Activated CD4-positive, alpha-beta T cell treated with anti-CD3 and anti-CD28 coated beads for 36 hours (primary cell): ENCODE measurements at regions not wholly inside any gene's neighbourhood (a gene's known extent, or its start where the extent isn't known, plus 50 kb on each side); places are given as distances from the start of the nearest gene placed in this dataset.
"Not testable (repeated sequence)": the region's sequence is repeated elsewhere in the genome, so short reads cannot be mapped to it uniquely, and the experiment has no call there.

Source experiments
- ATAC-seq: fragments of 200-7000 bp; cut with Tn5 transposase; one replicate; pipeline ENCODE4 v1.10.0; 2021; ENCODE audit warnings: mild to moderate bottlenecking, moderate library complexity
- CTCF ChIA-PET: fragments of 350-600 bp; sonication (Branson Sonifier 250); formaldehyde crosslinking; loops from one replicate; lab custom pipeline; 2021; ENCODE audit warnings: antibody characterized with exemption; lab: Charles Lee
- POLR2A ChIA-PET: fragments of 350-600 bp; sonication (Branson Sonifier 250); formaldehyde crosslinking; loops from one replicate; lab custom pipeline; 2021; ENCODE audit warnings: antibody characterized with exemption, inconsistent platforms; lab: Charles Lee
- DNase-seq: peaks from one replicate; pipeline ENCODE4 v3.0.0-alpha.2; 2020
- H3K27ac Mint-ChIP-seq: one replicate; pipeline ENCODE4 v1.8.0; 2021; ENCODE audit warnings: mixed read lengths
- H3K27me3 Mint-ChIP-seq: one replicate; pipeline ENCODE4 v1.8.0; 2021; ENCODE audit warnings: mixed read lengths
- H3K36me3 Mint-ChIP-seq: one replicate; pipeline ENCODE4 v1.8.0; 2021; ENCODE audit warnings: low read depth, mixed read lengths
- H3K4me1 Mint-ChIP-seq: one replicate; pipeline ENCODE4 v1.8.0; 2021; ENCODE audit warnings: mixed read lengths
- H3K4me3 Mint-ChIP-seq: one replicate; pipeline ENCODE4 v1.8.0; 2021; ENCODE audit warnings: mild to moderate bottlenecking, moderate library complexity, mixed read lengths
- H3K9me3 Mint-ChIP-seq: one replicate; pipeline ENCODE4 v1.8.0; 2021; ENCODE audit warnings: low read depth, mixed read lengths
- intact Hi-C, 2 experiments: fragments of 100-400 bp; cut with DNase I in 1 of 2; cut with micrococcal nuclease in 1 of 2; formaldehyde crosslinking; loops; one replicate each; pipeline versions ENCODE4 v1.14.2 to v1.15.1; 2022 to 2024; cut with DNase I, micrococcal nuclease

- Mint-ChIP-seq H3K27ac (no peak overlapping the region), H3K36me3 (no peaks in the 10 kb centered on the region), H3K4me1 (peaks cover 10% of the 10 kb centered on the region), H3K9me3 (peaks cover 6% of the 10 kb centered on the region), H3K4me3 (no peak overlapping the region), H3K27me3 (peaks cover 14% of the 10 kb centered on the region)
- DNase-seq: no peak
- intact Hi-C loops: no loop called here
- ChIA-PET POLR2A (no interaction called here), CTCF (no interaction called here)
- no peak for ATAC-seq
Observed at GRCh38 chr10:29776246-29776645, 141.5 kb upstream of the SVIL start.

- H3K4me1 Mint-ChIP-seq: peaks cover 10% of the 10 kb centered on the region
Observed at GRCh38 chr10:29774475-29774874, 139.7 kb upstream of the SVIL start.

GRCh38 chr10:29773675-29774091 is 138.9 kb upstream of the SVIL start:
- CTCF ChIA-PET: interaction anchor here (0.6 kb wide), 1 partner anchor 587 kb away, joined by 3 read pairs; no protein-coding TSS in a partner anchor
- POLR2A ChIA-PET: no interaction called here

More at GRCh38 chr10:29774475-29774874, 139.7 kb upstream of the SVIL start:
- Mint-ChIP-seq H3K27ac (no peak overlapping the region), H3K9me3 (peaks cover 6% of the 10 kb centered on the region), H3K4me3 (no peak overlapping the region), H3K36me3 (no peaks in the 10 kb centered on the region), H3K27me3 (peaks cover 15% of the 10 kb centered on the region)
- ATAC-seq (no peak), DNase-seq (no peak)
- CTCF ChIA-PET: no interaction called here
- intact Hi-C loops: no loop called here
- POLR2A ChIA-PET: no interaction called here

DNA sequence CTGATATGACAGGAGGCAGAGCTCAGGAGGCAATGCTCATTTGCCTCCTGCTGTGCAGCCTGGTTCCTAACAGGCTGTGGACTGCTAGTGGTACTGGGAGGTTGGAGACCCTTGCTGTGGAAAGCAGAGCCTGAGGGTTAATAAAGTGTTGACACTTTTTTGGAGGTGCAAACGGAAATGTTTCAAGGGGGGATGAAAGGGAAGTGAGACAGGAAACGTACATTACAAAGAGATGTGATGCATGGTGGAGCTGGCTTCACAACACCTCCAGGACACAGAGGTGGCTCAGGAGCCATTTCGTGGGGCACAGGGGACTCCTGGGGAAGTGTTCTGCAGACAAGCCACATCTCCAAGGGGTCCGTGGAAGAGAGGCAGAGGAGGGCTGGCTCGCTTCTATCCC is 137.6 kb upstream of the SVIL start:
- H3K9me3 Mint-ChIP-seq: peaks cover 6% of the 10 kb centered on the region
- ATAC-seq: no peak
- no peak overlapping the region for H3K27ac Mint-ChIP-seq
- DNase-seq: no peak
- H3K27me3 Mint-ChIP-seq: peaks cover 12% of the 10 kb centered on the region
- intact Hi-C loops: no loop called here
- ChIA-PET POLR2A (no interaction called here), CTCF (interaction anchor here (0.5 kb wide), 1 partner anchor 455 kb away, joined by 4 read pairs; no protein-coding TSS in a partner anchor)
- H3K4me1 Mint-ChIP-seq: peaks cover 10% of the 10 kb centered on the region
- H3K4me3 Mint-ChIP-seq: no peak overlapping the region
- no peaks in the 10 kb centered on the region for H3K36me3 Mint-ChIP-seq

More at GRCh38 chr10:29773675-29774091, 138.9 kb upstream of the SVIL start:
- ATAC-seq (no peak), DNase-seq (no peak)
- intact Hi-C loops: no loop called here
- Mint-ChIP-seq H3K36me3 (no peaks in the 10 kb centered on the region), H3K9me3 (peaks cover 6% of the 10 kb centered on the region), H3K4me1 (peaks cover 10% of the 10 kb centered on the region), H3K4me3 (no peak overlapping the region), H3K27ac (no peak overlapping the region), H3K27me3 (peaks cover 12% of the 10 kb centered on the region)

GRCh38 chr10:29771376-29771775 is 136.6 kb upstream of the SVIL start:
- DNase-seq (no peak), ATAC-seq (no peak)
- Mint-ChIP-seq H3K36me3 (no peaks in the 10 kb centered on the region), H3K4me1 (peaks cover 10% of the 10 kb centered on the region), H3K9me3 (peaks cover 6% of the 10 kb centered on the region), H3K27me3 (peaks cover 15% of the 10 kb centered on the region), H3K4me3 (no peak overlapping the region), H3K27ac (no peak overlapping the region)
- CTCF ChIA-PET: interaction anchor here (0.7 kb wide), 1 partner anchor 154 kb away, joined by 3 read pairs; no protein-coding TSS in a partner anchor
- intact Hi-C loops: no loop called here
- POLR2A ChIA-PET: interaction anchor here (0.7 kb wide), 1 partner anchor 42 kb away, joined by 3 read pairs; no protein-coding TSS in a partner anchor

GRCh38 chr10:29769277-29769676 is 134.5 kb upstream of the SVIL start:
- H3K27ac Mint-ChIP-seq, H3K4me3 Mint-ChIP-seq, intact Hi-C loops, H3K9me3 Mint-ChIP-seq, CTCF ChIA-PET, DNase-seq, POLR2A ChIA-PET, H3K36me3 Mint-ChIP-seq, ATAC-seq: not testable (repeated sequence)
- Mint-ChIP-seq H3K27me3 (peaks cover 12% of the 10 kb centered on the region), H3K4me1 (peaks cover 10% of the 10 kb centered on the region)

GRCh38 chr10:29767968-29768367 is 133.2 kb upstream of the SVIL start:
- H3K27ac Mint-ChIP-seq: no peak overlapping the region
- ChIA-PET CTCF (no interaction called here), POLR2A (no interaction called here)
- ATAC-seq: no peak
- H3K27me3 Mint-ChIP-seq: peaks cover 12% of the 10 kb centered on the region
- intact Hi-C loops: no loop called here
- no peak overlapping the region for H3K4me3 Mint-ChIP-seq
- peaks cover 9% of the 10 kb centered on the region for H3K4me1 Mint-ChIP-seq
- H3K36me3 Mint-ChIP-seq: no peaks in the 10 kb centered on the region
- DNase-seq: no peak
- peaks cover 2% of the 10 kb centered on the region for H3K9me3 Mint-ChIP-seq

DNA sequence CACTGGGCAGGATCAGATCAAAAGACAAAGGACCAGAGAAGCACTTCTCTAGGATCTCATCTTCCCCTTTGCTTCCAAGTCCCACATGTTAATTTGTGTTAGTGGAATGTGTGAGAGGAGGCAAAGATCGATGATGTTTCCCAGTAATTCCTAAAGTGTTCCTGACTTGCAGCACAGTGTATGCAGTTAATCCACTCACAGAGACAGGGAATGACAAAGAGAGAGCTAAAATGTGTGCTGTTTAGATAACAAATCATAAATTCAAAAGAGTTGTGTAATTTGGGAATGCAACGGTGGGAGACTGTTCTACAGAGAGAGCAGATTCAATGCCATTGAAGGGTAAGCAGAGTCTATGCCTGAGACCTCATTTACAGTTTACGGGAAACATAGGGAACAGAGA is 132.0 kb upstream of the SVIL start:
- Mint-ChIP-seq H3K27ac (no peak overlapping the region), H3K4me1 (no peaks in the 10 kb centered on the region), H3K4me3 (no peak overlapping the region), H3K9me3 (no peaks in the 10 kb centered on the region), H3K36me3 (no peaks in the 10 kb centered on the region), H3K27me3 (peaks cover 12% of the 10 kb centered on the region)
- POLR2A ChIA-PET: no interaction called here
- intact Hi-C loops: no loop called here
- DNase-seq (no peak), ATAC-seq (no peak)
- CTCF ChIA-PET: no interaction called here

DNA sequence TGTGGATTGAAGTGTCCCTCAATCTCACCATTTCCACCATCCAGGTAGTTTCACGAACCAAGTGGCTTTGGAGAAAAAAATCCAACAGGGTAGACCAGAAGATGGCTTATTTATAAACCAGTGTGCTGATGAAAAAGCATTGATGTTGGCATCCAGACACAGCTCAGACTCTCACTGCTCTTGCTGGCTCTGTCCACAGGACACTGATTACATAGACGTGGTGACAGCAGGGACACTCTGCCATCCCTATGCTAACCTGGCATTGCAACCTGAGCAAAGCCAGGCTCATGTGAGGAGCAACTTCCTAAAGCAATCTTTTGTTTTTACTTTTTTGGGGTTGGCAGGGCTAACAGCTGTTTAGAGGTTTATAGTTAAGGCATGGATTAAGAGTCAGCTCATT is 130.6 kb upstream of the SVIL start:
- Mint-ChIP-seq H3K27me3 (peaks cover 5% of the 10 kb centered on the region), H3K27ac (no peak overlapping the region), H3K4me3 (no peak overlapping the region), H3K9me3 (no peaks in the 10 kb centered on the region), H3K4me1 (no peaks in the 10 kb centered on the region), H3K36me3 (no peaks in the 10 kb centered on the region)
- CTCF ChIA-PET: interaction anchor here (0.7 to 0.9 kb wide), 2 partner anchors 237 to 479 kb away, joined by 3 read pairs; no protein-coding TSS in a partner anchor
- ATAC-seq: no peak
- POLR2A ChIA-PET: interaction anchor here (0.5 kb wide), 1 partner anchor 14 kb away, joined by 3 read pairs; no protein-coding TSS in a partner anchor
- intact Hi-C loops: no loop called here
- no peak for DNase-seq

GRCh38 chr10:29763396-29763795 is 128.6 kb upstream of the SVIL start:
- Mint-ChIP-seq H3K4me1 (no peaks in the 10 kb centered on the region), H3K36me3 (no peaks in the 10 kb centered on the region), H3K9me3 (no peaks in the 10 kb centered on the region), H3K27ac (no peak overlapping the region), H3K4me3 (no peak overlapping the region), H3K27me3 (peaks cover 3% of the 10 kb centered on the region)
- no peak for ATAC-seq
- CTCF ChIA-PET: no interaction called here
- intact Hi-C loops: no loop called here
- POLR2A ChIA-PET: no interaction called here
- no peak for DNase-seq

DNA sequence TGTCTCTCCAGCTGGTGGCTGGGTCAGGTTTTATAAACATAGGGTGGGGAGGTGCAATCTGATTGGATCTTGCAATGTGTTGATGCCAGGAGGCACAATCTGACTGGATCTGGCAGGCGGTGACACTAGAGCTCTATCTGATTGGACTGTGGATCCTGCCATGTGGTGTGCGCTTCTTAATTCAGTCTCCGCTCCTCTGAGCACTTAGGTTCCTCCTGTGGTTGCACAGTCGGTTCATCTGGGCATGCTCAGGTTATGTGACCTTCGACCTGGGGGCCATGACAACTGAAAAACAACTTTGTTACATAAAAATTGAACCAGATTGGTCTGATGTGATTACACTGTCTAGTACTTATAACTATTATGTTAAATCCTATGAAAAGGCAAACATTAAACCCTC is 127.1 kb upstream of the SVIL start:
- Mint-ChIP-seq H3K36me3 (no peaks in the 10 kb centered on the region), H3K9me3 (no peaks in the 10 kb centered on the region), H3K27ac (no peak overlapping the region), H3K4me3 (no peak overlapping the region), H3K27me3 (peaks cover 1% of the 10 kb centered on the region), H3K4me1 (no peaks in the 10 kb centered on the region)
- intact Hi-C loops: no loop called here
- no peak for ATAC-seq
- no peak for DNase-seq
- ChIA-PET POLR2A (no interaction called here), CTCF (interaction anchor here (0.6 kb wide), 1 partner anchor 1069 kb away, joined by 3 read pairs; no protein-coding TSS in a partner anchor)

- Mint-ChIP-seq H3K4me3 (no peak overlapping the region), H3K27ac (no peak overlapping the region), H3K36me3 (no peaks in the 10 kb centered on the region), H3K27me3 (peaks cover 4% of the 10 kb centered on the region), H3K9me3 (no peaks in the 10 kb centered on the region), H3K4me1 (no peaks in the 10 kb centered on the region)
- ChIA-PET POLR2A (no interaction called here), CTCF (interaction anchor here (0.6 kb wide), 2 partner anchors 66 to 339 kb away, joined by 4 to 5 read pairs; no protein-coding TSS in a partner anchor)
- DNase-seq: no peak
- ATAC-seq: no peak
- intact Hi-C loops: no loop called here
Observed at GRCh38 chr10:29760138-29760900, 125.5 kb upstream of the SVIL start.
